Activated naive CD8-positive, alpha-beta T cell treated with anti-CD3 and anti-CD28 coated beads for 36 hours (primary cell): ENCODE measurements at regions not wholly inside any gene's neighbourhood (a gene's known extent, or its start where the extent isn't known, plus 50 kb on each side); places are given as distances from the start of the nearest gene placed in this dataset.
"Not testable (repeated sequence)": the region's sequence is repeated elsewhere in the genome, so short reads cannot be mapped to it uniquely, and the experiment has no call there.

Source experiments
- DNase-seq: peaks from one replicate; pipeline ENCODE4 v3.0.0; 2021
- H3K27ac Mint-ChIP-seq: one replicate; pipeline ENCODE4 v1.8.0; 2022; ENCODE audit warnings: mild to moderate bottlenecking, moderate library complexity, mixed read lengths
- H3K27me3 Mint-ChIP-seq: one replicate; pipeline ENCODE4 v1.8.0; 2022; ENCODE audit warnings: mild to moderate bottlenecking, mixed read lengths
- H3K36me3 Mint-ChIP-seq: one replicate; pipeline ENCODE4 v1.8.0; 2021; ENCODE audit warnings: mild to moderate bottlenecking, mixed read lengths
- H3K4me1 Mint-ChIP-seq: one replicate; pipeline ENCODE4 v1.8.0; 2021; ENCODE audit warnings: mixed read lengths
- H3K4me3 Mint-ChIP-seq: one replicate; pipeline ENCODE4 v1.8.0; 2022; ENCODE audit warnings: mild to moderate bottlenecking, moderate library complexity, mixed read lengths
- H3K9me3 Mint-ChIP-seq: one replicate; pipeline ENCODE4 v1.8.0; 2022; ENCODE audit warnings: mixed read lengths

DNA sequence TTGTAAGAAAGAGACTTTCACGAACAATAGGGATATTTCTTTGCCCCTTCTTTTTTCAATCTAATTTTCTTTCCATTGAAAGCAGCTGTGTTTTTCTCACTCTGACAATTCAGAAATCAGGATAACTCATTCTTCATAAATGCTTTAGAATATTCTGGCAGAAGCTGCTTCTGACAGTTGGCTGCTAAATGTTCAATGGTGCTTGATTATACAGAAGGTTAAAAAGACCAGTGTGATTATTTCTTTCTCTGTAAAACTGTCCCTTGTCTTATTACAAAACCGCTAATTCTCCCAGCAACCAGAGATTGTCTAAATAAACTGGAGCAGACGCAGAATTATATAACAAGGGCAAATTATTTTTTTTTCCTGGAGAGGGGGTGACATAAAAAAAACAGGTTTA is 394.4 kb downstream of the SPRY2 start:
- DNase-seq, result no peak
- no peaks in the 10 kb centered on the region for H3K36me3 Mint-ChIP-seq
- peaks cover 3% of the 10 kb centered on the region for H3K9me3 Mint-ChIP-seq
- H3K4me1 Mint-ChIP-seq, result no peaks in the 10 kb centered on the region
- no peak overlapping the region for H3K4me3 Mint-ChIP-seq
- no peaks in the 10 kb centered on the region for H3K27me3 Mint-ChIP-seq
- H3K27ac Mint-ChIP-seq, result no peak overlapping the region

DNA sequence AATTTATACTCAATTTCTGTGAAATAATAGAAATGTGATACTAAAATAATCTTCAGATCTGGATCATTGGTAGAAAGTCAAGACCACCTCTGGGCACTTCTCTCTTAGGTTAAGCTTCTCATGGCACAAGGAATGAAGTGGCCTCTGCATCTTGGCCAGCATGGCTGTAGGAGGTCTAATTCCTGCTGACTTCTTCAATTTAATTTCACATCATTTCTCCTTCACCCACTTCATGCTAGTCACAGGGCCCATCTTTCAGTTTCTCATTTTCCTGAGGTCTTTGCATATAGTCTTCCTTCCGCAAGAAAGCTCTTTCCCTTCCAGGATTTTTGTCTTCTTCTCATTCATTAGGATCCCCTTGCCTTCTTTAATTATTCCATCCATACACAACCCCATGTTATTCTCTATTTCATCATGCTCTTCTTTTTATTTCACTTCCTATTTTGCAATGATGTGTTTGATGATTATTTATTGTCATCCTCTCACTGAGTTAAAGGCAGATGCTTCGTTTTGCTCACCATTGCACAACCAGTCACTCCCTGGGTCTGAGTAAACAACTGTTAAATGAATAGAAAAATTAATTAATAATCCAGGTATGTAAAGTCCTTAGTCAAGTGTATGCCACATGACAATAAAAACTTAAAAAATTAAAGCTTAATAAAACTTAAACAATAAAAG is 397.4 kb downstream of the SPRY2 start:
- H3K4me1 Mint-ChIP-seq, result no peaks in the 10 kb centered on the region
- no peaks in the 10 kb centered on the region for H3K27me3 Mint-ChIP-seq
- DNase-seq, result no peak
- H3K36me3 Mint-ChIP-seq, result no peaks in the 10 kb centered on the region
- H3K27ac Mint-ChIP-seq, result no peak overlapping the region
- H3K9me3 Mint-ChIP-seq, result peaks cover 3% of the 10 kb centered on the region
- H3K4me3 Mint-ChIP-seq, result no peak overlapping the region

DNA sequence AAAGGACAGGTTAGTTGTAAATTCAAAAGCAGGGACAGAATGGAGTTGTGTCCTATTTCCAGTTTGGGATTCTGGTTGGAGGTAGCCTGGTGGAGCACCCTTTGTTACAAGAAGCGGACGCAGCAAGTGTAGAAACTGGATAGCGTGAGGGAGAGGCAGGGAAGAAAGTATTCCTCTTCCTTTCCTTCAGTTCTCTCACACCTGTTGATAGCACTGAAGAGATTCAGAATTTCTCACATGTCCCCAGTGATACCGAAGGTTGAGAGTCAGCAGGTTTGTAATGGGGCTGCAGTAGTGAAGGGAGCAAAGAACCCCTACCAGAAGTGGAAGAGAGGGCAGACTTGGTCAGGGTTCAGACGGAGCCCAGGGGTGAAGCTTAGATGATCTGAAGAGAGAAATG is 399.2 kb downstream of the SPRY2 start:
- Mint-ChIP-seq H3K27ac (no peak overlapping the region), H3K4me3 (no peak overlapping the region), H3K4me1 (no peaks in the 10 kb centered on the region), H3K9me3 (no peaks in the 10 kb centered on the region), H3K36me3 (no peaks in the 10 kb centered on the region), H3K27me3 (no peaks in the 10 kb centered on the region)
- no peak for DNase-seq

DNA sequence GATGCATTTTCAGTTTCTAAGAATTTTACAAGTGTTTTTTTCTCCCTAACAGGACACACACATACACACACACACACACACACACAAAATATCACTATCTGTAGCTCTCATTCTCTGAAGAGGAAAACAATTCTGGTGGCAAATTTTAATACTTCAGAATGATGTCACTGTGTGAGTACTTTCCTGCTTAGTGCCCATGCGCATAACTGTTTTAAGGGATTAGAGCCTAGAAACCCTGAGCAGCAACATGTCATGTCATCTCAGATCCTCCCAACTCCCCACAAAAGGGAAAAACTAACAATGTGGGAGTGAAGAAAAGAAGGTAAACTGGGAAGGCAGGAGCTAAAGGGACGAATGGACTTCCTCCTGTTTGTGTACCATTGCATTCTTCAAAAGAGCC is 401.2 kb downstream of the SPRY2 start:
- no peak for DNase-seq
- Mint-ChIP-seq H3K27me3 (no peaks in the 10 kb centered on the region), H3K36me3 (no peaks in the 10 kb centered on the region), H3K4me3 (no peak overlapping the region), H3K9me3 (no peaks in the 10 kb centered on the region), H3K4me1 (no peaks in the 10 kb centered on the region), H3K27ac (no peak overlapping the region)

DNA sequence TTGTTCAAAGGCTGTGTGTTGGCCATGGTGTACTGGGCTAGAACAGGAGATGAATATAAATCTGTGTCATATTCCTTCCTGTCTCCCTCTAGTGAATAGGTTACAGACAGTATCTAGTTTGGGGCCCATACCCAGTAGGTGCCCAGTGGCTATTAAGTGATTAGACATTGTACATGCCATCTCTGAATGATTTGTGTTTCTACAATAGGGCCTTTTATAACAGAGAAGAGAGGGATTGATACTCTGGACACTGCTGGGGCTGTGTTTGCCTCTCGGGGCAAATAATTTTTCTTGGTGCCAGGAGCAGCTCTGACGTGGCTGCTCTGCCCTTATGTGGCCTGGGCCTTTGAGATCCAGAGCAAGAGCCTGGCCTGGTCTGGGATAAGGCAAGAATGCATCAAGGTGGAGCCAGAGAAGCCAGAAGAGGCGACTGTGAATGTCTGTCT is 403.1 kb downstream of the SPRY2 start:
- no peak overlapping the region for H3K4me3 Mint-ChIP-seq
- H3K9me3 Mint-ChIP-seq, result no peaks in the 10 kb centered on the region
- H3K4me1 Mint-ChIP-seq, result no peaks in the 10 kb centered on the region
- H3K27me3 Mint-ChIP-seq, result no peaks in the 10 kb centered on the region
- no peak overlapping the region for H3K27ac Mint-ChIP-seq
- H3K36me3 Mint-ChIP-seq, result no peaks in the 10 kb centered on the region
- no peak for DNase-seq

DNA sequence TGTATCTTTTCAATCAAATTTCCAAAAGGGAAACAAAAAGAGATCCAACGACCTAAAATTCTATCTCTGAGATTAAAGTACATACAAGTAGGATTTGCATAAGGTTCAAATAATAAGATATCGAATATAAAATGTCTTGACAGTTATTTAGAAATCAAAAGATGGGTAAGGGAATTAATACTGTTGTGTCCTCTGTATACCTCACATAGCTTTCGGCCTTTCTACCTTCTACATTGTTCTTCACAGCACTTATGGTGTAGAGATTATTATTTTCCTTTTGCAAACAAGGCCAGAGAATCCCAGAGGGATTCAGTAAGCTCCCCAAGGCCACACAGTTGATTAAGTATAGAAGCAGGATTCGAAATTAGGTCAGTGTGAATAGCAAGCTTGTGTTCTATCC is 403.6 kb downstream of the SPRY2 start:
- no peak for DNase-seq
- no peaks in the 10 kb centered on the region for H3K9me3 Mint-ChIP-seq
- no peak overlapping the region for H3K27ac Mint-ChIP-seq
- no peak overlapping the region for H3K4me3 Mint-ChIP-seq
- no peaks in the 10 kb centered on the region for H3K4me1 Mint-ChIP-seq
- no peaks in the 10 kb centered on the region for H3K36me3 Mint-ChIP-seq
- H3K27me3 Mint-ChIP-seq, result no peaks in the 10 kb centered on the region

DNA sequence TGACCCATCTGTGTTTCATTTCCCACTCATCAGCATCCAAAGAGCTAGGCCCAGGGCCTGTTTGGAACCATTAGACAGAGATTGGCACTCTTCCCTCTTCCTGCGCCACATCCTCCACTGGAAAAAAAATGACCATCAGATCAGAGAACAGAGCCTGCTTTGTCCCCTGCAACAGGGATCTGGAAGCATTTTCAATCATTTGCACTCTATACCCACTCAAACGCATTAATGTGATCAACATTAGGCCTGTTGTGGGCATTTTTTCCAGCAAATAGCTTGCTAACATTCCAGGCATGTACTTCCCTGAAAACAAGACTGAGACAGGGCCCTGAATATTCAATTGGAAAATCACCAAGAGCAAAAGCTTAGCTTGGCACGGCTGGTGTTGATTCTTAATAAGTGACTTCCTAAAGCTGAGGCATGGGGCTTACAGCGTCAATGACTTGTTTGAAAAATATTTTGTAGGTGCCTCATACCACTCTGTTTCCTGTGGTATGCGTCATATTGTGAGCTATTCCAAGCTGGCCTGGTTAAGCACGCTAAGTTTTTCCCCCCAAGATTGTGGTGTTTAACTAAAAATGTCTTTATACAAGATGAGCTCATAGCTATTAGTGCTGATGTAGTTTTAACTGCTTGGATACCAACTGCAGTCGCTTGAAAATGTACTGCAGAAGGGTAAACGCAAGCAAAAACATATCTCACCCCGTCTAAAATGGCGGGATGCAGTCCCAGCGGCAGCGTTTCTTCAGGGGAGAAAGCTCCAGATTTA is 404.4 kb downstream of the SPRY2 start:
- Mint-ChIP-seq H3K27me3 (no peaks in the 10 kb centered on the region), H3K4me1 (no peaks in the 10 kb centered on the region), H3K4me3 (no peak overlapping the region), H3K36me3 (no peaks in the 10 kb centered on the region), H3K9me3 (no peaks in the 10 kb centered on the region), H3K27ac (no peak overlapping the region)
- no peak for DNase-seq

DNA sequence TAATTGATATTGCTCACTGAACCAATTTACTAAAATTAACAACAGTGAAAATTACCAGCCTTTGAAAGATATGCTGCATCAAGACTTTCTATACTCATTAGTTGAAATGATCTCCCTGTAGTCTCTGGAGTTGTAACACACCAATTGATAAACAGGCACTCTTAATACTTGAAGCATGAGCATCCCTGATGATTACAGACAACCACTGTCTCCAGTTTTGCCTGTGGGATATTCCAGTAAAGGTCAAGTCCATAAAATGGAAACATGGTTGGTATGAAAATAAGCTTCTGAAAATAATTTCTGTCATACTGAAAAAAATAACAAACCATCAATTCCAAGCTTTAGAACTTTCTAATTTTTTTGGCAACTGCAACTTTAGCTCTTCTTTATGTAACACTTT is 405.8 kb downstream of the SPRY2 start:
- no peaks in the 10 kb centered on the region for H3K27me3 Mint-ChIP-seq
- no peaks in the 10 kb centered on the region for H3K4me1 Mint-ChIP-seq
- DNase-seq, result no peak
- no peak overlapping the region for H3K27ac Mint-ChIP-seq
- H3K4me3 Mint-ChIP-seq, result no peak overlapping the region
- H3K9me3 Mint-ChIP-seq, result peaks cover 1% of the 10 kb centered on the region
- H3K36me3 Mint-ChIP-seq, result no peaks in the 10 kb centered on the region

DNA sequence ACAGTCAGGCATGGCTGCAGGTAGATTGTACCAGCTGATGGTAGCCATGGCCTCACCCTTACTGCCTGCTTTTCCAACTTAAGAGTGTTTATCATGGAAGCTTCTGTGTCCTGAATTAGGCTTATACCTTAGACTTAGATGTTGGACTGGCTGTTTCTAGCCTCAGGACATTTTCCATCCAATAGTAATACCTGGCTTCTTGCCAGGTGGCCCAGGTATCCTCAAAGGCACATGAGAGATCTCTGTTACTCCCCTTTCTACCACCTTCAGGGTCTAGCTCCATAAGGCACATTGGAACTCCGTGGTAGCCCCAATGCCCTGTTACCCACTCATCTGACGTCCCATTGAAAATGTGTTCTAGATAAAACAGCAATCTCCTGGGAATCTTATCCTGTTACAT is 407.5 kb downstream of the SPRY2 start:
- H3K36me3 Mint-ChIP-seq, result no peaks in the 10 kb centered on the region
- H3K4me3 Mint-ChIP-seq, result no peak overlapping the region
- H3K27ac Mint-ChIP-seq, result no peak overlapping the region
- peaks cover 1% of the 10 kb centered on the region for H3K9me3 Mint-ChIP-seq
- no peak for DNase-seq
- no peaks in the 10 kb centered on the region for H3K4me1 Mint-ChIP-seq
- no peaks in the 10 kb centered on the region for H3K27me3 Mint-ChIP-seq

DNA sequence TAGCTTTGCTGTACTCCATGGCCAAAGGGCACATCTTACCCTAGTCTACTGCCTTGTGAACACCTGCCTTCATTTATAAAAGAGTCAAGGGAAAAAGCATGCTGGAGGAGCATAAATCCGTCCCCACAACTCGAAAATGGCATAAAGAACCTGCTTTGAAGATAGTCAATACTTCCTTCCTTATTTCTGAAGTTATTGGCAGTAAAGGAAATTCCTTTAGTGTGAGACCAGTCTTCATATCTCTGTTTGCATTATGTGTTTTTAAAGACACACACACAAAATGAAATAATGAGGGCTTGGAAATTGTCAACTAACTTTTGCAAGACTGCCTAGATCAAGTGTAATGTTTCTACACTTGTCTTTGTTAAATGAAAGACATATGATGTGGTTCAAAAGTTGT is 408.4 kb downstream of the SPRY2 start:
- Mint-ChIP-seq H3K9me3 (peaks cover 1% of the 10 kb centered on the region), H3K27ac (no peak overlapping the region), H3K27me3 (no peaks in the 10 kb centered on the region), H3K36me3 (no peaks in the 10 kb centered on the region), H3K4me1 (no peaks in the 10 kb centered on the region), H3K4me3 (no peak overlapping the region)
- no peak for DNase-seq

DNA sequence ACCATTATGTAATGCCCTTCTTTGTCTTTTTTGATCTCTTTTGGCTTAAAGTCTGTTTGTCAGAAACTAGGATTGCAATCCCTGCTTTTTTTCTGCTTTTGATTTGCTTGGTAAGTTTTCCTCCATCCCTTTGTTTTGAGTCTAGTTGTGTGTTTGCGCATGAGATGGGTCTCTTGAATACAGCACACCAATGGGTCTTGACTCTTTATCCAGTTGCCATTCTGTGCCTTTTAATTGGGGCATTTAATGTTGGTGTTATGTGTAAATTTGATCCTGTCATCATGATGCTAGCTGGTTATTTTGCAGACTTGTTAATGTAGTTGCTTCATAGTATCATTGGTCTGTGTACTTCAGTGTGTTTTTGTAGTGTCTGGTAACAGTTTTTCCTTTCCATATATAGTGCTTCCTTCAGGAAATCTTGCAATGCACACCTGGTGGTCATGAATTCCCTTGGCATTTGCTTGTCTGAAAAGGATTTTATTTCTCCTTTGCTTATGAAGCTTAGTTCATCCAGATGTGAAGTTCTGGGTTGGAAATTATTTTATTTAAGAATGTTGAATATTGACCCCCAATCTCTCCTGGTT is 416.9 kb downstream of the SPRY2 start:
- H3K27ac Mint-ChIP-seq, H3K27me3 Mint-ChIP-seq, H3K4me1 Mint-ChIP-seq, DNase-seq, H3K4me3 Mint-ChIP-seq, H3K36me3 Mint-ChIP-seq: not testable (repeated sequence)
- peaks cover 10% of the 10 kb centered on the region for H3K9me3 Mint-ChIP-seq

DNA sequence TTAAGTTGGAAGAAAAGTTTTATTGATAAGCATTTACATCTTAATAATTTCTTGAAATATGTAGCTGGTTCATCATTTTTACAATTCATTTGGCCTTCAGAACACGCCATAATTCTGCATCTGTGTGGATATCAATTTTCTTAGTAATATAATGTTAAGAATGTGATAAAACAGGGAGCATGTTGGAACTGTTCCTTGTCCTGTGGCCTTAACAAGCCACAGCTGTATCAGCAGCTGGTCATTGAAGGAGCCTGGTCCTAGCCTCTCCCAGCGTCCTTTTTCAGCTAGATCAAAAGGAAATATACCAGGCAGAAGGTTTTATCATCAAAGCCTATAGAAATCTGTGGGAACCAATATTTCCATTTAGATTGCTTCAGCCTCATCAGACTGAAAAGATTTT is 421.8 kb downstream of the SPRY2 start:
- Mint-ChIP-seq H3K4me3 (no peak overlapping the region), H3K36me3 (no peaks in the 10 kb centered on the region), H3K9me3 (peaks cover 9% of the 10 kb centered on the region), H3K4me1 (no peaks in the 10 kb centered on the region), H3K27me3 (no peaks in the 10 kb centered on the region), H3K27ac (no peak overlapping the region)
- no peak for DNase-seq

DNA sequence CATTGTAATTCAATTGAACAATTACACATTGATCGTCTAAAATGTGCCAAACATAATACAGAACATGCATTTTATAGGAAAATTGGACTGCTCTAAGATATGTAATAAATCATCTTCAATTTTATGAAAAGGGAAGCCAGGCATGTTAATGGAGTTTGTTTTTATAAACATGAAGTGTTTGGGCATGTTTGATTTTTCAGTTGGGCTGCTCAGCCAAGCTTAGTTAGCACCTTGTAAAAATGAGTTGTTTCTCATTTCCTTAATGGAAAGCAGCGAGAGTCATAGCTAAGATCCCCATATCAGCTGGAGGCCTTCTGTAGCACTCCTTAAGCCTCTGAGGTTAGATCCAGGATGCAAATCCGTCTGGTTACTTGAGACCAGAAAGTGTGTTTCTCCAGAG is 422.3 kb downstream of the SPRY2 start:
- no peak for DNase-seq
- H3K27ac Mint-ChIP-seq, result no peak overlapping the region
- H3K27me3 Mint-ChIP-seq, result no peaks in the 10 kb centered on the region
- H3K4me1 Mint-ChIP-seq, result no peaks in the 10 kb centered on the region
- peaks cover 6% of the 10 kb centered on the region for H3K9me3 Mint-ChIP-seq
- no peak overlapping the region for H3K4me3 Mint-ChIP-seq
- no peaks in the 10 kb centered on the region for H3K36me3 Mint-ChIP-seq

DNA sequence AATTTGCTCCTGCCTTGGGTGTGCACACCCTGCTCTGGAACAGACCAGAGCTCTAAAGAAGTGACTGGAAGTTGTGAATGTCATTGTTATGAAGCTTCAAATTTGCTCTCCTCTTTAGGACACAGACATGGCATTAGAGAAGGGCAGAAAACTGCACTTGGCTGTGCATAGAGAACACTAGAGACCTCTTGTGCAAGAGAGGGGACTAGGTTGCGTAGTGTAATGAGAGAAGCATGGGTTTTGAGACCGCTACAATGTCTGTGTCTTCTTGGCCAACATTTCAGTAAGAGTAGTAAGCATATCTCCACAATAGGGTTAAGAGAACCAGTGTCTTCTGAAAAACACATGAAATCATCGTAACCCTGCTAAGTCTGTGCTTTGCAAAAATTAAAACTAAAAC is 423.3 kb downstream of the SPRY2 start:
- H3K36me3 Mint-ChIP-seq, result no peaks in the 10 kb centered on the region
- DNase-seq, result no peak
- H3K27me3 Mint-ChIP-seq, result no peaks in the 10 kb centered on the region
- H3K4me1 Mint-ChIP-seq, result no peaks in the 10 kb centered on the region
- no peaks in the 10 kb centered on the region for H3K9me3 Mint-ChIP-seq
- H3K4me3 Mint-ChIP-seq, result no peak overlapping the region
- H3K27ac Mint-ChIP-seq, result no peak overlapping the region

DNA sequence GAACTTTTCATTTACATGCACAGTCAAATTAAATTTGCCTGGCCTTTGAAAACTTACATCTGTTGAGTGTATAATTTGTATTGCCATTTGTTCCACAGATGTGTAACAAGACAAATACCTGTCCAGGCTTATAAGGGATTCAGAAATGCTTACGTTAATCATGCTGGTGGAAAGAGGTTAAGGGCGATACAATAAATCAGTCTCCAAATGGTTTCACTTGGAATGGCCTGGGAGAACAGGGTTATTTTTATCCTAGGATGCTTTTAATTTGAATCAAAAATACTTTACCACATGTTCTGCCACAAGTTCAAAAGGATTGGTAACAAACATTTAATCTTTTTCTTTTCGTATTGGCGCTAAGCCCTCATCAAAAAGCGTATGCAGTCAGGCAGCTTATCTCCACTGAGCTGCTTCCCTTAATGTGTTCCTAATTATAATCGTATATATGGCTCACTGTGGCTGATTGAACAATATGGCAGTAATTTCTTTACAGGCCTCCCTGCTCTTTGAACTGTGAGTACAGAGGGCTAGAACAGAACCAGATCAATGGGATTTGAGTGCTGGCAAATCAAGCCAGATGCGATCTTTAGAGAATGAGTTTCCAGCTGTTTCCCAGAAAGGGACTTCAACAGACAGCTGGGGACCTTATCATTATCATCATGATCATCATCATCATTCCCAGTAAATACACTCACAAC is 425.7 kb downstream of the SPRY2 start:
- Mint-ChIP-seq H3K4me1 (no peaks in the 10 kb centered on the region), H3K4me3 (no peak overlapping the region), H3K27me3 (no peaks in the 10 kb centered on the region), H3K27ac (no peak overlapping the region), H3K36me3 (no peaks in the 10 kb centered on the region), H3K9me3 (no peaks in the 10 kb centered on the region)
- DNase-seq, result no peak
